CD4-positive, alpha-beta T cell treated with Interleukin-1 beta for 1 hour (primary cell): ENCODE measurements at regions not wholly inside any gene's neighbourhood (a gene's known extent, or its start where the extent isn't known, plus 50 kb on each side); places are given as distances from the start of the nearest gene placed in this dataset.
"Not testable (repeated sequence)": the region's sequence is repeated elsewhere in the genome, so short reads cannot be mapped to it uniquely, and the experiment has no call there.

Source experiments
- DNase-seq, 2 donors: peaks; one replicate each; pipeline ENCODE4 v3.0.0-alpha.2; 2020 to 2022

GRCh38 chr3:55147406-55147805 lies 219.5 kb upstream of the LRTM1 start:
- DNase-seq = no peak

- no peak for DNase-seq
Observed at GRCh38 chr3:55146216-55146615, 218.4 kb upstream of the LRTM1 start.

- DNase-seq = no peak
Observed at GRCh38 chr3:55144015-55144673, 216.3 kb upstream of the LRTM1 start.

- no peak for DNase-seq
Observed at GRCh38 chr3:55143336-55143735, 215.5 kb upstream of the LRTM1 start.

- DNase-seq = not testable (repeated sequence)
Observed at GRCh38 chr3:55136291-55136690, 208.4 kb upstream of the LRTM1 start.

- DNase-seq = no peak
Observed at GRCh38 chr3:55128225-55128823, 200.5 kb upstream of the LRTM1 start.

GRCh38 chr3:55127565-55127964 lies 199.7 kb upstream of the LRTM1 start:
- DNase-seq = no peak

GRCh38 chr3:55124371-55124770 lies 196.5 kb upstream of the LRTM1 start:
- no peak for DNase-seq
